NT2/D1 (cell line): ENCODE measurements at regions not wholly inside any gene's neighbourhood (a gene's known extent, or its start where the extent isn't known, plus 50 kb on each side); places are given as distances from the start of the nearest gene placed in this dataset.
"Not testable (repeated sequence)": the region's sequence is repeated elsewhere in the genome, so short reads cannot be mapped to it uniquely, and the experiment has no call there.

Source experiments
- SUZ12 ChIP-seq: IDR thresholded peaks from 2 replicates; pipeline ENCODE4 v1.6.1; 2011; ENCODE audit not compliant: insufficient read length, insufficient read depth; ENCODE audit errors: extremely low read depth
- YY1 ChIP-seq: IDR thresholded peaks from 2 replicates; pipeline ENCODE4 v1.6.1; 2011; ENCODE audit not compliant: insufficient read length, insufficient read depth
- ZNF274 ChIP-seq: IDR thresholded peaks from 2 replicates; pipeline ENCODE4 v1.6.1; 2011; ENCODE audit warnings: mild to moderate bottlenecking, low read depth, low read length

GRCh38 chr2:87695596-87696323 is 52.1 kb upstream of the PLGLB2 start:
- TF ChIP-seq YY1, SUZ12, ZNF274: not testable (repeated sequence)
